Endothelial cell of hepatic sinusoid (primary cell): ENCODE measurements at regions not wholly inside any gene's neighbourhood (a gene's known extent, or its start where the extent isn't known, plus 50 kb on each side); places are given as distances from the start of the nearest gene placed in this dataset.

Source experiments
- in situ Hi-C: cut with HindIII; loops from 2 replicates; pipeline ENCODE4 v1.10.0; 2017; ENCODE audit warnings: low sequenced_read_pairs

- in situ Hi-C loops, result loop anchor here (5.0 to 10.0 kb wide), 2 partner anchors 98 to 325 kb away; no protein-coding TSS in a partner anchor
These were observed 318.9 kb upstream of the ZMIZ1 start for GRCh38 chr10:78749898-78750297.

- in situ Hi-C loops, result loop anchor here (5.0 to 10.0 kb wide), 2 partner anchors 98 to 324 kb away; no protein-coding TSS in a partner anchor
These were observed 318.3 kb upstream of the ZMIZ1 start for GRCh38 chr10:78750418-78750817.

- in situ Hi-C loops, result loop anchor here (5.0 to 10.0 kb wide), 2 partner anchors 99 to 323 kb away; no protein-coding TSS in a partner anchor
These were observed 317.1 kb upstream of the ZMIZ1 start for GRCh38 chr10:78751716-78752115.

GRCh38 chr10:78752221-78752620, 316.5 kb upstream of the ZMIZ1 start:
- in situ Hi-C loops, result loop anchor here (5.0 to 10.0 kb wide), 2 partner anchors 100 to 323 kb away; no protein-coding TSS in a partner anchor

GRCh38 chr10:78752708-78753107, 316.1 kb upstream of the ZMIZ1 start:
- in situ Hi-C loops, result loop anchor here (5.0 to 10.0 kb wide), 2 partner anchors 100 to 322 kb away; no protein-coding TSS in a partner anchor

GRCh38 chr10:78754269-78755062, 314.3 kb upstream of the ZMIZ1 start:
- in situ Hi-C loops, result loop anchor here (5.0 to 10.0 kb wide), 2 partner anchors 102 to 320 kb away; no protein-coding TSS in a partner anchor

- in situ Hi-C loops, result loop anchor here (10.0 kb wide), 1 partner anchor 320 kb away; no protein-coding TSS in a partner anchor
These were observed 313.6 kb upstream of the ZMIZ1 start for GRCh38 chr10:78755063-78755701.

- in situ Hi-C loops, result loop anchor here (10.0 kb wide), 1 partner anchor 319 kb away; no protein-coding TSS in a partner anchor
These were observed 312.8 kb upstream of the ZMIZ1 start for GRCh38 chr10:78755877-78756455.

GRCh38 chr10:78756604-78757343, 312.0 kb upstream of the ZMIZ1 start:
- in situ Hi-C loops, result loop anchor here (10.0 kb wide), 1 partner anchor 318 kb away; no protein-coding TSS in a partner anchor

- in situ Hi-C loops, result loop anchor here (10.0 kb wide), 1 partner anchor 317 kb away; no protein-coding TSS in a partner anchor
These were observed 311.3 kb upstream of the ZMIZ1 start for GRCh38 chr10:78757344-78757925.

GRCh38 chr10:78758176-78758575, 310.6 kb upstream of the ZMIZ1 start:
- in situ Hi-C loops, result loop anchor here (10.0 kb wide), 1 partner anchor 317 kb away; no protein-coding TSS in a partner anchor

- in situ Hi-C loops, result loop anchor here (10.0 kb wide), 1 partner anchor 315 kb away; no protein-coding TSS in a partner anchor
These were observed 309.2 kb upstream of the ZMIZ1 start for GRCh38 chr10:78759456-78760120.

- in situ Hi-C loops, result no loop called here
These were observed 308.1 kb upstream of the ZMIZ1 start for GRCh38 chr10:78760463-78761310.

GRCh38 chr10:78761311-78761781, 307.4 kb upstream of the ZMIZ1 start:
- in situ Hi-C loops, result no loop called here

- in situ Hi-C loops, result no loop called here
These were observed 306.6 kb upstream of the ZMIZ1 start for GRCh38 chr10:78762086-78762630.

GRCh38 chr10:78763234-78763633, 305.5 kb upstream of the ZMIZ1 start:
- in situ Hi-C loops, result no loop called here

- in situ Hi-C loops, result no loop called here
These were observed 304.9 kb upstream of the ZMIZ1 start for GRCh38 chr10:78763651-78764395.
